ENCODE measurements at regions not wholly inside any gene's neighbourhood (a gene's known extent, or its start where the extent isn't known, plus 50 kb on each side); places are given as distances from the start of the nearest gene placed in this dataset.

DNA sequence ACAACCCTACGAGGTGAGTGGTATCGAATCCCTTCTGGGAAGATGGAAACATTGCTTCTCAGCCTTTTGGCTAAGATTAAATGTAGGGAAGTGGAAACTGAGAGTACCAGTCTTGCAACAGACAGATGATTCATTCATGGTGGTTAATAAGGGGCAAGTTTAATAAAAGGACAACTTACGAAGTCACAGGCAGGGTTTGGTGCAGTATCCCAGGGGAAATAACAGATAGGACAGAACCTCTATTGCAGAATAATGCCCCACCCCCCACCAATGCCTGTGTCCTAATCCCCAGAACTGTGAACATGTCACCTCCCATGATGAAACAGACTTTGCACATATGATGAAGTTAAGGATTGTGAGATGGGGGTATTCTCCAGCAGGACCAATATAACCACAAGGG is 212.5 kb downstream of the TBX5 start:
- Histone ChIP-seq H3K79me2 (ENCODE audit: control insufficient read depth, low read length) (no peaks in the 10 kb centered on the region), H3K36me3 (ENCODE audit: control insufficient read depth, low read length) (no peaks in the 10 kb centered on the region), H3K9me2 (replicated peaks; ENCODE audit: control insufficient read depth, low read length) (no peaks in the 10 kb centered on the region), H3K9me3 (ENCODE audit: control insufficient read depth, insufficient read depth, low read length) (no peaks in the 10 kb centered on the region), H3K4me2 (ENCODE audit: low read length) (no peak overlapping the region), H3K4me3 (ENCODE audit: low read length) (no peak overlapping the region), H4K20me1 (ENCODE audit: control insufficient read depth, insufficient read depth, low read depth, low read length) (no peaks in the 10 kb centered on the region), H3K27ac (ENCODE audit: low read depth, low read length) (no peak overlapping the region), H3K27me3 (ENCODE audit: control insufficient read depth, low read length) (peaks cover 4% of the 10 kb centered on the region), H3K4me1 (ENCODE audit: control insufficient read depth, low read length) (no peaks in the 10 kb centered on the region), H3F3A (ENCODE audit: control insufficient read depth, insufficient read depth) (no peaks in the 10 kb centered on the region)
- TF ChIP-seq, protein P1, sequence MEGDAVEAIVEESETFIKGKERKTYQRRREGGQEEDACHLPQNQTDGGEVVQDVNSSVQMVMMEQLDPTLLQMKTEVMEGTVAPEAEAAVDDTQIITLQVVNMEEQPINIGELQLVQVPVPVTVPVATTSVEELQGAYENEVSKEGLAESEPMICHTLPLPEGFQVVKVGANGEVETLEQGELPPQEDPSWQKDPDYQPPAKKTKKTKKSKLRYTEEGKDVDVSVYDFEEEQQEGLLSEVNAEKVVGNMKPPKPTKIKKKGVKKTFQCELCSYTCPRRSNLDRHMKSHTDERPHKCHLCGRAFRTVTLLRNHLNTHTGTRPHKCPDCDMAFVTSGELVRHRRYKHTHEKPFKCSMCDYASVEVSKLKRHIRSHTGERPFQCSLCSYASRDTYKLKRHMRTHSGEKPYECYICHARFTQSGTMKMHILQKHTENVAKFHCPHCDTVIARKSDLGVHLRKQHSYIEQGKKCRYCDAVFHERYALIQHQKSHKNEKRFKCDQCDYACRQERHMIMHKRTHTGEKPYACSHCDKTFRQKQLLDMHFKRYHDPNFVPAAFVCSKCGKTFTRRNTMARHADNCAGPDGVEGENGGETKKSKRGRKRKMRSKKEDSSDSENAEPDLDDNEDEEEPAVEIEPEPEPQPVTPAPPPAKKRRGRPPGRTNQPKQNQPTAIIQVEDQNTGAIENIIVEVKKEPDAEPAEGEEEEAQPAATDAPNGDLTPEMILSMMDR (IDR thresholded peaks at IDR 0.05; ENCODE audit: low read depth, low read length, poor library complexity, severe bottlenecking) = no peak
- no peak for TF ChIP-seq EZH2phosphoT487 (IDR thresholded peaks at IDR 0.05; ENCODE audit: borderline replicate concordance, low read length)

DNA sequence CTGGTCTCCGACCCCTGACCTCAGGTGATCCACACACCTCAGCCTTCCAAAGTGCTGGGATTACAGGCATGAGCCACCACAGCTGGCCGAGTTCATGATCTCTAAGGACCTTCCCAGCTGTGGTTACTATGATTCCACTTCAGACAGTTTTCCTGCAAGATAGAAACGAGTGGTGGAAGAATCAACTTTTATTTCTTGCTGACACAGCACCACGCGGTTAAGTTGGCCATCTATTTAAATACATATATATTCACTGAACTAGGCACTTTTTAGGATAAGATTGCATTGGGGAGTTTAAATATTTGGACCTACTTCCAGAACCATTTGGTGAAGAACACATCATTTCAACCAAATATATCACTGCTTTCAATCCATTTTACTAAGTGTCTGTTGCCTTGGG is 213.4 kb downstream of the TBX5 start:
- no peak overlapping the region for H3K4me2 ChIP-seq (ENCODE audit: low read length)
- no peaks in the 10 kb centered on the region for H3K9me3 ChIP-seq (ENCODE audit: control insufficient read depth, insufficient read depth, low read length)
- H3K79me2 ChIP-seq (ENCODE audit: control insufficient read depth, low read length) = no peaks in the 10 kb centered on the region
- no peaks in the 10 kb centered on the region for H3K9me2 ChIP-seq (replicated peaks; ENCODE audit: control insufficient read depth, low read length)
- no peak overlapping the region for H3K27ac ChIP-seq (ENCODE audit: low read depth, low read length)
- H3K36me3 ChIP-seq (ENCODE audit: control insufficient read depth, low read length) = no peaks in the 10 kb centered on the region
- no peak for TF ChIP-seq EZH2phosphoT487 (IDR thresholded peaks at IDR 0.05; ENCODE audit: borderline replicate concordance, low read length)
- TF ChIP-seq, protein P1 (IDR thresholded peaks at IDR 0.05; ENCODE audit: low read depth, low read length, poor library complexity, severe bottlenecking) = no peak
- H3K4me1 ChIP-seq (ENCODE audit: control insufficient read depth, low read length) = no peaks in the 10 kb centered on the region
- H3K27me3 ChIP-seq (ENCODE audit: control insufficient read depth, low read length) = peaks cover 4% of the 10 kb centered on the region
- no peaks in the 10 kb centered on the region for H3F3A ChIP-seq (ENCODE audit: control insufficient read depth, insufficient read depth)
- H4K20me1 ChIP-seq (ENCODE audit: control insufficient read depth, insufficient read depth, low read depth, low read length) = no peaks in the 10 kb centered on the region
- no peak overlapping the region for H3K4me3 ChIP-seq (ENCODE audit: low read length)

DNA sequence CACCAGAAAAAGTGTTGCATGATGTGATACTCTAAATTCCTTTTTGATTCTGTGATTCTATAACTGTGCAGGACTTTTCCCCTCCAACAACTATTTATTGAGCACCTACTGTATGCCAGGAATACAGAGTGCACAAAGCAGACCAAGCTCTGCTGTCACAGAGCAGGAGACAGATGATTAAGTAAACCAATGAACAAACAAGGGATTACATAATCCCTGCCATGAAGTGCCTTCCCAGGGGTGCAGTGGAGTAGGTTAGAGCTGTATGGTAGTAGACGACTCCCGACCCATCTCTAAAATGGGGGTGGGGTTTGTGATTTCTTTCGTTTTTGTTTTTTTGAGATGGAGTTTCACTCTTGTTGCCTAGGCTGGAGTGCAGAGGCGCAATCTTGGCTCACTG is 213.9 kb downstream of the TBX5 start:
- no peak for TF ChIP-seq EZH2phosphoT487 (IDR thresholded peaks at IDR 0.05; ENCODE audit: borderline replicate concordance, low read length)
- TF ChIP-seq, protein P1 (IDR thresholded peaks at IDR 0.05; ENCODE audit: low read depth, low read length, poor library complexity, severe bottlenecking) = no peak
- H3K27me3 ChIP-seq (ENCODE audit: control insufficient read depth, low read length) = peaks cover 4% of the 10 kb centered on the region
- no peaks in the 10 kb centered on the region for H3K9me3 ChIP-seq (ENCODE audit: control insufficient read depth, insufficient read depth, low read length)

DNA sequence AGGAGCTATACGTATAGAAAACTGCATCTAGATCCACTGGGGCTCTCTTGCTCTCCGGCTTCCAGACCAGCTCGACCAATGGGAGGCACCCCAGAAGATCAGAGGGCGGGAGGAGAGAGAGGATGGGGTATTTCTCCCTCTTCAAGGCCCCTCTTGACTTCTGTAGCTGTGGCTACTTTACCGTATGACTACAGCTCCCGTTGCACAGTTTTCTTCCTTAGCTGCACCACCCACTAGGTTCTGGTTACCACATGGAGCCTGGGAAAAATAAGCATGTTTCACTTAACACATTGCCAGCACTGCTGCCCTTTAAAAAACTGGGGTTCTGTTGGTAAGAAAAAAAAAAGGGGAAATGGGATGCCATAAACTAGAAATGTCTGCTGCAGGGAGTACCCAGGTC is 214.4 kb downstream of the TBX5 start:
- Histone ChIP-seq H3K36me3 (ENCODE audit: control insufficient read depth, low read length) (no peaks in the 10 kb centered on the region), H3K4me1 (ENCODE audit: control insufficient read depth, low read length) (no peaks in the 10 kb centered on the region), H3K9me2 (replicated peaks; ENCODE audit: control insufficient read depth, low read length) (no peaks in the 10 kb centered on the region), H3K4me3 (ENCODE audit: low read length) (no peak overlapping the region), H4K20me1 (ENCODE audit: control insufficient read depth, insufficient read depth, low read depth, low read length) (no peaks in the 10 kb centered on the region), H3K79me2 (ENCODE audit: control insufficient read depth, low read length) (no peaks in the 10 kb centered on the region), H3F3A (ENCODE audit: control insufficient read depth, insufficient read depth) (no peaks in the 10 kb centered on the region), H3K27me3 (ENCODE audit: control insufficient read depth, low read length) (peaks cover 4% of the 10 kb centered on the region), H3K27ac (ENCODE audit: low read depth, low read length) (no peak overlapping the region), H3K4me2 (ENCODE audit: low read length) (no peak overlapping the region), H3K9me3 (ENCODE audit: control insufficient read depth, insufficient read depth, low read length) (no peaks in the 10 kb centered on the region)
- TF ChIP-seq EZH2phosphoT487 (IDR thresholded peaks at IDR 0.05; ENCODE audit: borderline replicate concordance, low read length) = no peak
- TF ChIP-seq, protein P1 (IDR thresholded peaks at IDR 0.05; ENCODE audit: low read depth, low read length, poor library complexity, severe bottlenecking) = no peak

More for the DNA sequence above, 213.9 kb downstream of the TBX5 start:
- Histone ChIP-seq H3K4me3 (ENCODE audit: low read length) (no peak overlapping the region), H3K36me3 (ENCODE audit: control insufficient read depth, low read length) (no peaks in the 10 kb centered on the region), H3K4me1 (ENCODE audit: control insufficient read depth, low read length) (no peaks in the 10 kb centered on the region), H3K79me2 (ENCODE audit: control insufficient read depth, low read length) (no peaks in the 10 kb centered on the region), H3F3A (ENCODE audit: control insufficient read depth, insufficient read depth) (no peaks in the 10 kb centered on the region), H4K20me1 (ENCODE audit: control insufficient read depth, insufficient read depth, low read depth, low read length) (no peaks in the 10 kb centered on the region), H3K27ac (ENCODE audit: low read depth, low read length) (no peak overlapping the region), H3K4me2 (ENCODE audit: low read length) (no peak overlapping the region), H3K9me2 (replicated peaks; ENCODE audit: control insufficient read depth, low read length) (no peaks in the 10 kb centered on the region)

Measured in DOHH2 (cell line).